Right lobe of liver (tissue), 4 donors: ENCODE measurements at regions not wholly inside any gene's neighbourhood (a gene's known extent, or its start where the extent isn't known, plus 50 kb on each side); places are given as distances from the start of the nearest gene placed in this dataset.

Source experiments
- CTCF ChIP-seq, 4 donors: fragments of 200-600 bp in 3 of 4; fragments of 450-650 bp in 1 of 4; IDR thresholded peaks; one replicate each; pipeline versions ENCODE4 v1.5.1 to v1.8.0; 2016 to 2022; ENCODE audit warnings: antibody characterized with exemption in 4 of 4, mild to moderate bottlenecking in 2 of 4
- POLR2A ChIP-seq: fragments of 450-650 bp; IDR thresholded peaks from one replicate; pipeline ENCODE4 v1.6.1; 2017; ENCODE audit warnings: antibody characterized with exemption, mild to moderate bottlenecking
- donor health status: DM: no; HTN: no; CAD: no.
- donor health status: DM: no; HTN: no; CAD: no.
- donor health status: DM: no; HTN: yes; CAD: no.

GRCh38 chr3:167100200-167100599, 279.9 kb downstream of the ZBBX start:
- TF ChIP-seq POLR2A (no peak), CTCF (IDR thresholded peaks at IDR 0.05) (no peak)
